ENCODE measurements at regions not wholly inside any gene's neighbourhood (a gene's known extent, or its start where the extent isn't known, plus 50 kb on each side); places are given as distances from the start of the nearest gene placed in this dataset.

DNA sequence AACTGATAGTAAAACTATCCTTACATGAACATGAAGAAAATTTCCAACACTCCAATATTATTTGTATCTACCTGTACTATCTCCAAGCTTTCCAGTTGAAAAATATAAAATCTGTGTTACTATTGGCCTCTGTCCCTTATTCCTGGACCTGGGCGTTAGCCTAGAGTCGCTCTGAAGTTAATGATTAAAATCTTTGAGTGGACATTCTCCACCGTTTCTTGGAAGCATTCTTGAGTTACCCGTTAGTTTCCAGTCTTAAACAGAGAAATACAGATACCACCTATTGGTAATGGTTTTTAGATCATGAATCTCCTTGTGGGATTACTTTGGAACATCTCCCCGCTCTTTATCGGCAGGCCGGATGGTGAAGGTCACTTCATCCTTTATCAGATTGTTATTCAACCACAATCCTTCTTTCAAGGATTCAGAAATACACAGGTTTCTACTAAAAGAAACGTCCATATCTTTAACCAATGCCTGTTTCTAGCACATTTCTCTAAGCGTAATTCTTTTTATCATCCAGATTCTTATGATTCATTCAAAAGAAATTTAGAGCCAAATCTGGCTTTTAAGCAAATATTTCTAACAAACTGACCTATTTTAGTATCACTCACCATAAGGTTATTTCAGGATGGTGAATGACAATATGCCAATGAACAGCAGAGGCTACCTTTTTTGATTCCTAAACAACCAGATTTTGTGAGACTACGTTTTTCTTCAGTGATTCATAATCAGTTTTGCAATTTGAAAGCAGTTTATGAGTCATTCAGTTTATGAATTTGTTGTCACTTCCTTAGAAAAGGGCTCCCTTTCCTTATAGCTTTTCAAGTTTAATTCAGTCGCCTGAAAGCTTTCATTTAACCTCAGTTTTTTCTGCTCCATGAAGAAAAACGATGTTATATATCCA, 70.2 kb upstream of the ERRFI1 start (continued):
- no peak for TF ChIP-seq ELK1 (IDR thresholded peaks at IDR 0.05; ENCODE audit: borderline replicate concordance, low read depth, low read length)

- Histone ChIP-seq H2AK9ac (replicated peaks; ENCODE audit: low read depth, low read length, poor library complexity) (no peak overlapping the region), H3K4ac (ENCODE audit: low read depth, low read length) (peak overlapping the region; percentile 92; the same call in 1 of the 2 replicates), H3K27ac (ENCODE audit: insufficient read depth, low read length) (peak overlapping the region; percentile 98), H2BK5ac (ENCODE audit: low read depth, low read length, poor library complexity, severe bottlenecking) (peak overlapping the region; percentile 97), H3K36me3 (ENCODE audit: control insufficient read depth, insufficient read depth, low read length) (no peaks in the 10 kb centered on the region), H3K18ac (ENCODE audit: low read depth, low read length) (peak overlapping the region; percentile 97), H4K91ac (ENCODE audit: insufficient read depth, low read depth, low read length) (peak overlapping the region; percentile 85), H3K14ac (replicated peaks; ENCODE audit: low read depth, low read length) (peak overlapping the region; percentile 65), H3K23ac (ENCODE audit: low read depth, low read length) (peak overlapping the region; percentile 14), H2BK20ac (ENCODE audit: low read depth, low read length) (peak overlapping the region; percentile 90), H4K5ac (ENCODE audit: low read depth, low read length) (peak overlapping the region; percentile 88), H2AK5ac (ENCODE audit: low read depth, low read length) (peak overlapping the region; percentile 99), H4K8ac (ENCODE audit: low read depth in 2 of 2, low read length in 2 of 2) (peak overlapping the region; percentile 88 to 98), H2BK15ac (ENCODE audit: low read depth, low read length) (peak overlapping the region; percentile 95), H3K4me3 (ENCODE audit: insufficient read depth, low read depth, low read length) (no peak overlapping the region), H3K9me1 (ENCODE audit: insufficient read depth, low read length) (peaks cover 31% of the 10 kb centered on the region), H3K4me1 (ENCODE audit: control insufficient read depth, insufficient read depth, low read length) (peaks cover 33% of the 10 kb centered on the region), H3K9me3 (ENCODE audit: control insufficient read depth, insufficient read depth, low read length) (no peaks in the 10 kb centered on the region), H3K79me1 (ENCODE audit: low read depth in 1 of 2, low read length in 2 of 2) (peaks cover 6 to 12% of the 10 kb centered on the region in 2 experiments; a peak in 2 of 4 replicates), H3K27me3 (ENCODE audit: control insufficient read depth, insufficient read depth, low read length) (no peaks in the 10 kb centered on the region), H4K20me1 (ENCODE audit: insufficient read depth, low read length) (no peaks in the 10 kb centered on the region), H2AFZ (replicated peaks; ENCODE audit: low read length, poor library complexity) (no peak overlapping the region), H2BK120ac (ENCODE audit: low read depth, low read length) (peak overlapping the region; percentile 95), H3K9ac (ENCODE audit: low read depth, low read length) (no peak overlapping the region; the same call in 1 of the 2 replicates), H3K4me2 (ENCODE audit: low read depth, low read length) (no peak overlapping the region), H3K56ac (ENCODE audit: extremely low read depth, insufficient read depth, low read length) (peak overlapping the region; percentile 29; the same call in 1 of the 2 replicates)
- no peak for DNase-seq
- intact Hi-C loops (cut with micrococcal nuclease), result loop anchor here (2.0 to 5.0 kb wide), 3 partner anchors 63 to 217 kb away; no protein-coding TSS in a partner anchor
- ChIA-PET POLR2A (ENCODE audit: unreplicated experiment) (interaction anchor here (0.6 to 1.4 kb wide), 2 partner anchors 12 to 26 kb away, joined by 3 to 4 read pairs; no protein-coding TSS in a partner anchor), CTCF (interaction anchor here (0.7 kb wide), 1 partner anchor 121 kb away, joined by 3 read pairs; no protein-coding TSS in a partner anchor)
- WGBS, 2 experiments (ENCODE audit: extremely low coverage in 2 of 2, insufficient read length in 1 of 2), result 80% methylated on average over 1 of the region's 5 CpGs; no CpG with 5 or more reads in 1 of the 2 experiments
- no TSS peak for BruUV-seq (replicated peaks)
- ATAC-seq (ENCODE audit: low read depth), result no peak
- in situ Hi-C loops (cut with MboI; ENCODE audit: low sequenced_read_pairs), result no loop called here
- dilution Hi-C loops (cut with HindIII; ENCODE audit: low sequenced_read_pairs, unreplicated experiment), result no loop called here
- TF ChIP-seq BHLHE40 (IDR thresholded peaks at IDR 0.05; ENCODE audit: low read depth, low read length), result no peak
- no peak for TF ChIP-seq MXI1 (IDR thresholded peaks at IDR 0.05; ENCODE audit: borderline replicate concordance, low read depth, low read length)
- no peak for TF ChIP-seq RFX5 (IDR thresholded peaks at IDR 0.05; ENCODE audit: low read depth, low read length)
- TF ChIP-seq RAD21 (IDR thresholded peaks at IDR 0.05; ENCODE audit: low read length), result no peak
- no peak for TF ChIP-seq RCOR1 (IDR thresholded peaks at IDR 0.05; ENCODE audit: insufficient replicate concordance, low read length)
- no peak for TF ChIP-seq MAZ (IDR thresholded peaks at IDR 0.05; ENCODE audit: borderline replicate concordance, low read depth, low read length)
- no peak for TF ChIP-seq CEBPB (IDR thresholded peaks at IDR 0.05; ENCODE audit: low read depth, low read length)
- TF ChIP-seq CHD1 (IDR thresholded peaks at IDR 0.05; ENCODE audit: low read depth, low read length), result no peak
- TF ChIP-seq ELK1 (IDR thresholded peaks at IDR 0.05; ENCODE audit: borderline replicate concordance, low read depth, low read length), result no peak
- TF ChIP-seq NFE2L2 (IDR thresholded peaks at IDR 0.05; ENCODE audit: low read depth, low read length), result no peak
- TF ChIP-seq POLR2A (IDR thresholded peaks at IDR 0.05; ENCODE audit: low read depth, low read length), result no peak
- no peak for TF ChIP-seq MAFK (IDR thresholded peaks at IDR 0.05; ENCODE audit: low read depth, low read length)
Observed at GRCh38 chr1:8095584-8095983, 69.5 kb upstream of the ERRFI1 start.
